ENCODE measurements at regions not wholly inside any gene's neighbourhood (a gene's known extent, or its start where the extent isn't known, plus 50 kb on each side); places are given as distances from the start of the nearest gene placed in this dataset.
"Not testable (repeated sequence)": the region's sequence is repeated elsewhere in the genome, so short reads cannot be mapped to it uniquely, and the experiment has no call there.

DNA sequence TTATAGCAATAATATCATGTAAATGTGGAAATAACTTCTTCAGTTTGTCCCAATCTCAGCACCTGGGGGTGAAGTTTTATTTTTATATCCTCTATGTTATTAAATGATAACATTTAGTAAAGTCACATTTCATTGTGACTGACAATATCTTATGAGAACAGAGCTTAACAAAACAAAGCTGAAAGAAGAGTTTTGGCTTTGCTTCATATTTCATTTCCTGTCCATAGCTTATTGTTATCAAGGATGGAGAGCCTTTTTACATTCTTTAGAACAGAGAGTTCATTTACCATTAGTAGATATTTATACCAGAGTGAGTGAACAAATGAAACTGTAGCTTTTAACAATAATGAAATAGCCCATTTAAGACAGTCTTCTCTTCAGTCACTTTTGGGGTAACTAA is 231.9 kb upstream of the SGK1 start:
- peak; percentile 3 for DNase-seq

DNA sequence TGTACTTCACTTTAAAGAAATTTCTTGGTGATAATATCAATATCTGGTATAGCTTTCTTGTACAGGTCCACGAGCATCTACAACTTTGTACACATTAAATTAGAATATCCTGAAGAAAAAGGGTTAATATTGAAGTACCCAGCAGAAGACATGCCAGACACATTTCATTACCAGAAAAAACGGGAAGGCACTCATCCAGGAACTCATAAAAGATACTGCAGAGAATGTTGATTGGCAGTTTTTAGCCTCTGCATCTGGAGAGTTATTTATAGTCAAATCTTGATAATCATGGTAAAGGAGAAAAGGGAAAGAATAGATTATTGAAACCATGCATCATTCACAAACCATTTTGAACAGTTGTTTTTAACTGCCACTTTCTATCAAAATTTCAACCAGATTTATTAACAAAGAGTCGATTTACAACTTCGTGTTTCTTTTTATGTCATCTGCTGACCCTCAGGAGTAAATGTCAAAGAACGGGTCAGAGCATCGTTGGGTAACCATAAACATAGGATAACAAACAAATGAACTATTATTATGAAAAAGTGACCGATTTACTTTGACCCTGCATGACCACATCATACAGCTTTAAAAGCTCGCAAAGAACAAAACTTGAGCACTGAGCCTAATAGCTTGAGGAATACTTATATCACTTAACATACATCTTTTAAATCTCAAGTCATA is 229.2 kb upstream of the SGK1 start:
- DNase-seq, result no peak

DNA sequence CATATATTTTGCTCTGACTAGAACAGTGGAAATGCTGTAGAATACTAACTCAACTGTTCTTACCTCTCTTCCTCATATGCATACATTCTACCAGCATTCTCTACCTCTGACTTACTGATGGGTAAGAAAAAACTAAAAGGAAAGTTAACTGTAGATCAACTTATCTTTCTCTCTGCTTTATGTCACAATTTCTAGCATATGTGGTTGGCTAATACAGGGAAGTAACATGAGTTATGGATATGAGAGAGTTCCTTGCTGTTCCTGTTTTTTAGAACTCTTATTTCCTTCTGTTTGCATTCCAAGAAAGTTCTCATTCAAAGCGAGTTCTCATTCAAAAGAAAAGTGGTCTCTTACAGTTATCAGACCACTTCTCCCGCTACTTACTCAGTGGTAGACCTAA is 226.8 kb upstream of the SGK1 start:
- DNase-seq, result no peak

DNA sequence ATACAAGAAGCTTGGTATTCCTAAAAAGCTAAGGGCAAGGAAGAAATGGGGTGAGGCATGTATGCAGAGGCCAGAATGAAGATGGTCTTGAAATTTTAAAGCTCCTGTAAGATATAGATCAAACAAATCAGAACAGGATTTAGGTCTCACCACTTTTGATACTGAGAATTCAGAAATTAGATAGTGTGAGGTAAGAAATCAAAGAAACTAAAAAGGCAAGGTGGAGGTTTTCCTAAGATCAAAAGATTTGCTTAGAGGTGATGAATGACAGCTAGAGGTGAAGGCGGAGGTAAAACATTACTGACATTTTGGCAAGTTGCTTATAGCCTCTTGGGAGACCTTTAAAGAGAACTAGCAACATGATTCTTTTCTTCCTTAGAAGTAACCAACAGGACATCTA is 225.2 kb upstream of the SGK1 start:
- no peak for DNase-seq

DNA sequence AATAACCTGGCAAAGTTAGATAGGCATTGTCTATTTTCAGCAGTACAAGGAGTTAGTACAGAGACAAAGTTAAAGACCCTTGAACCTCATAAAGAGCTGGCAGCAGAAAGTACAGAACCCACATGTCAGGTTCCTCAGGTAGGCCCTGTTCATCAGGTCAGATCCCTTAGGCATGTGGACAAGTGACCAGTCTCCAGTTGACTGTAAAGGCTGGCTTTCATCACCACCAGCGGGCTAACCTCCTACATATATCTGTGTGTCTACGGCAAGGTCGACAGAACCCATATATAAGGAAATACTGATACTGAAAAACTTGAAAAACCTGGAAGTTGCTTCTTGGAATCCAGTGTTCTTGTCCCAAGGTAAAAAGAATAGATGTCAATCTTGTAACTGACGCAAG is 223.1 kb upstream of the SGK1 start:
- no peak for DNase-seq

DNA sequence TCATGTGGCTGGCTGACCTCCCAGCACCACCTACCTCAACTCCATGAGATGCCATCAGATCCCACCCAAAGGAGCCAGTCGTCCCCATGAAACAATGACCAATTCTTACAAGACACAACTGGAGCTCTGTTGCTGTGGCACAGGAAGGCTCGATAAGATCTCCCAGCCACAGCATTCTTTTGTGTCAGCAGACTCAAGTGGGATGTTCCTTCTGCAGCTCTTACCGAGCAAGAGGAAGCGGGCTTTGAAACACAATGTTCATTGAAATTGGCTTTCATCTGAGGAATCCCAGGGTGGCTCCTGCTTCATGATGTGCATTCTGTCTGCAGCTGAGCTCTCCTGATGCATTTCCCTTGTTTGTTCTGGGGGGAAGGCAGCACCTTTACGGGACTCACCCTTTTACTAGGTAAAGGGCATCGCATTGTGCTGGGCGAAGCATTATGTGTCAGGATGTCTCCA is 222.0 kb upstream of the SGK1 start:
- DNase-seq, result no peak

DNA sequence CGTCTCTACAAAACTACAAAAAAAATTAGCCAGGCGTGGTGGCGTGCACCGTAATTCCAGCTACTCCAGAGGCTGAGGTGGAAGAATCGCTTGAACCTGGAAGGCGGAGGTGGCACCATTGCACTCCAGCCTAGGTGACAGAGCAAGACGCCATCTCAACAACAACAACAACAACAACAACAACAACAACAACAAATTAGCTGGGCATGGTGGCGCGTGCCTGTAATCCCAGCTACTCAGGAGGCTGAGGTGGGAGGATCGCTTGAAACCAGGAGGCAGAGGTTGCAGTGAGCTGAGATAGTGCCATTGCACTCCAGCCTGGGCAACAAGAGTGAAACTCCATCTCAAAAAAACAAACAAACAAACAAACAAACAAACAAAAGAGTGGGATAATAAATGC is 219.9 kb upstream of the SGK1 start:
- not testable (repeated sequence) for DNase-seq

DNA sequence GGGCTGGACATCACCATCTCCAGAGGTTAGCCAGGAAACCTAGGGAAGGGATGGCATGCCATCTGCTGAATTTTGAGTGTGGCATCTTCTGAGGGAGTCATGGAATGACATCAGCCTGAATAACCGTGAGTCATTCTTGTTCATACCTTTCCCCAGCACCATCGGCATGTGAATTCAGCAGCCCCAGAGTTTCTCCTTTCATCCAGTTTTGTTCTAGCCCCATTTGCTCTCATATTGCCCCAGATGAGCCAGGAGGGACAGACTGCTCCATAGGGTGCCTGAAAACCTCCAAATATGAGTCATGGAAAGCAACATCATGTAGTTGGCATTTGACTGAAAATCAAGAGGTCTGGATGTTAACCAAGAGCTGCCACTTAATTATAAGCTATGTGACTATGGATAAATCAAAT is 219.2 kb upstream of the SGK1 start:
- DNase-seq, result peak; percentile 96

DNA sequence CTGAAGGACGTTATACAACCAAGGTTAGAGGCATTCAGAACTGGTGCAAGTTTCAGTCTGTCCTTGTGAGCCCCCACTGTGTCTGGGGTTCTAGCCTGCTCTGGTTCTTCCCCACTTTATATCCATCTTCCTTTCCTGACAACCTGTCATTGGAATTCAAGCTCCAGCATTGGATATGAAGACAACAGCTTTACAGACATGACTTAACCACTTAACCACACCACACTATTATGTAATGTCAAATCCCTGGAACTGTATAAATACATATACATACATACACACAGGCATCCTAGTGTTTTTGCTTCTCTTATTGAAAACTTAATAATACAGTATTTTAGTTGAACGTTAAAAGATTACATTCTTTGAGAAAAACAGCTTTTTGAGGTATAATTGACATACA is 217.9 kb upstream of the SGK1 start:
- DNase-seq, result peak; percentile 60

DNA sequence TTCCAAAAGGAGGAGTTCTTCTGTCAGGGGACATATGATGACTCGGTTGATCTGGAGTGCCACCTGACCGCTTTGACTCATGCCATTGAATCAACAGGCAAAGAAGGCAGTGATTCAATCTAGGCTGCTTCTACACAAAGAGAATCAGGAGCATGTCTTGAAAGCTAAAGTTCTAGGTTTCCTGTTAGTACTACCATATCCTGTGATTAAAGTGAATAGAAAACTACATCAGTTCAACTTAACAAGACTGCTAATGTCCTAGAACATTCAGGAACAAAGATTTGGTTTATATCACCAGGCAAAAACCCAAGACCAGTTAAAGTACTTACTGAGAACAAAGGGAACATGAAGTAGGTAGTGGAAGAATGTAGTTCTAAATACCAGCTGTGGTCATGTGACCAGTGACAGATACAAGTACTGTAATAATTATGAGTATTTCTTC is 216.8 kb upstream of the SGK1 start:
- peak; percentile 27 for DNase-seq

DNA sequence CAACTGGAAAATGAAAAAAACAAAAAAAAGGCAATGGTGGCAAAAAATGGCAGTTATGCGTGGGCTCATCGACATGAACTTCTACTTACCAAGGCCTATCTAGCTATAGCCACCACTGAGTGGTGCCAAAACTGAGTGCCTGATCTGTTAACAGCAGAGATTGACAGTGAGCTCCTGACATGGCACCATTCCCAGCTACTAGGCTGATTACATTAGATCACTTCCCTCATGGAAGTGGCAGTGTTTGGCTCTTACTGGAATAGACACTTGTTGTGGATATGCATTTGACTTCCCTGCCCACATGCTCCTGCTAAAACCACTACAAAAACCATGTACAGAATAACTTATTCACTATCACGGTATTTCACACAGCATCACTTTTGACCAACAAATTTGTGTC is 216.1 kb upstream of the SGK1 start:
- no peak for DNase-seq

DNA sequence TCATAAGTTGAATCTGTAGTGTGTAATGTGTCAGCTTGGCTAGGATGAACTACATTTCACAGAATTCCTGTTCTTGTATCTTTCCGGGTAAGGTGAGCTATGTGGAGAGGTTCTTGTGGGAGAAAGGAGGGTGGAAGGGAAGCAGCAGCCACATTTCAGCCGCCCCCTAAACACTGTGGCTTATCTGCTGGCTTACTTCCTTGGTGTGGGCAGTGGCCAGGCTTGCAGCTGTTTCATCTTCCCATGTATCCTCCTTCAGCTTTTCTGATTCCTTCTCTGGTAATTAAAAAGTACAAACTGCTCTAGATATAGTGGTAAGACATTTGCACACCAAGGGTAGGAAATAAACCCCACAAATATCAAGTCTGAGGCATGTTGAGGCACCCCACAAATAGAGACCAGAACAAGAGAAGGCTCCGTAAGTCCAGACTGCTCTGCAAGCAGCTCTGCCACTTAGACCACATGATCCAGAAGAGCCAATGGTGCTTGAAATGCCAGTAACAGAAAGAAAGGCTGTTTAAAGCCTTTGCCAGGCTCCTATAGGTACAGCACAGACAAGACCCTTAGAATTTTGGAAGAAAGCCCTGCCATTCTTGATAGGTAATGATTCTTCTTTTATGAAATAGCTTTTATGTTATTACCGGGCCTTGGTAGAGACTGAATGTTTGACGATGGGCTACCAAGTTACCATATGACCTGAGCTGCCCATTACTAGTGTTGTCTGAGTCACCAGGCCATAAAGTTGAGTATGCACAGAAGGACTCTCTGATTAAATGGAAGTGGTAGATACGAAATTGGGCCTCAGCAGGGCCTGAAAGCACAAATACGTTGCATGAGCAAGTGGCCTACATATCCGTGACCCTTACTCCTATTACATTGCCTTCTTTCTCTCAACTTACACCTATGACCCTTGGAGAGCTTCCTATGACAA is 215.0 kb upstream of the SGK1 start:
- peak; percentile 42 for DNase-seq

DNA sequence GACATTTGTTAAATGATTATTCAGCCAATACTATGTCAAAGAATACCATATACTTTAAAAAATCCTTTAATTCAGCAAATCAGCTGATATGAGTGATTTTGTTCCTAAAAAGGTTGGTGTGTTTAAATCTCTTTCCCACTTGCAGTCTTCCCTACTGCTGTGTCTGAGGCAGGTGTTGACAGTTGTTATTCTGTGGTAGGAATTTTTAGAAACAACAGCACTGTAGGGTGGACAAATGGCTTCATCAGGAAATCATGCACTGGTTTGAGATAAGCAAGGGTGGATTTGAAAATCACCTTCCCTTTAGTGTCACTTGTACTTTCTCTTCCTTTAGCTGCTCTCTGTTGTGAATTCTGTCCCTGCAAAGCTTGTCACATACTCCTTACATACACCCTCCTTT is 213.7 kb upstream of the SGK1 start:
- no peak for DNase-seq

DNA sequence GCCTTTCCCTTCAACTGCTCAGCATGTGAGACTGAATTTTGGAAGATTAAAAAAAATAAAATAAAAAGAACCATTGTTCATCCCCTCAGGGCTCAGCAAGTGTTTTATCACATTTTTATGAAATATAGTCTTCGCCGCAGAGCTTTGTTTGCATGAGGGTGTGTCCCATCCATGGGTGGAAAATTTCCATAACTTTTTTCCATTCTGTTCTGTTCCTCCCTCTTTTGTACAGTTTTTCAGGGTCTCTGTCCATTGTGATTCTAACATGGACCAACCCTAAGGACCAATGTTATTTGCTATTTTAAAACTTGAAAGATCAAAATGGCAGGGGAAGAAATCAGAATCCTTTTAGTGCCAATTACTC is 213.3 kb upstream of the SGK1 start:
- no peak for DNase-seq

DNA sequence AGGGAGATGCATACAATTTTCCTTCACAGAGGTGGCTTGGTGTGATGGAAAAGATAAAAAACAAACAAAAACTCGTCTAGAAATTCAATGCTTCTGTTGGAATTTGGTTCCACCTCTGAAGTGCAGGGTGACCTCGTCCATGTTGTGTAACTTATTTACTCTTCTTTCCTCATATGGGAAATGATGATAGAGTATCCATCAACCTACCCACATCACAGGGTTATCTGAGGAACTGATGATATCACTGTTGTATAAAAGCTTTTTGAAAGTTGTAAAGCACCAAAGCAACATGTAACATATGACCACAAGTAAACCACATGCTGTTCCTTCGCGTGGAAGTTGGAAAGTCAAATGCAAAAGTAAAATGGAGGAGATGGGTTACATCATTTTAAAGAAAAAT is 212.0 kb upstream of the SGK1 start:
- peak; percentile 79 for DNase-seq

DNA sequence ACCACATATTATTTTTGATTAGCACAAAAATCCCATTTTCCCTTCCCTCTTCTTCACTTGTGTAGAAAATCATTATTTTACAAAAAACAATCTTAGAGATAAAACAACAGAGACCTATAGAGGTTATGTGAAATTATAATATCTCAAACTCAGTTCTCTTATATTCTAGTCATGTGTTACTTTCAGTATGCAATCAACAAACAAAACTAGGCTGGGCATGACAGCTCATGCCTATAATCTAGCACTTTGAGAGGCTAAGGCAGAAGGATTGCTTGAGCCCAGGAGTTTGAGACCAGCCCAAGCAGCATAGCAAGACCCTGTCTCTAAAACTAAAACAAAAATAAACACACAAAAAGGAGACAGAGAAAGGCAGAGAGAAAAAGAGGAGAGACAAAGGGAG is 211.4 kb upstream of the SGK1 start:
- DNase-seq, result no peak

DNA sequence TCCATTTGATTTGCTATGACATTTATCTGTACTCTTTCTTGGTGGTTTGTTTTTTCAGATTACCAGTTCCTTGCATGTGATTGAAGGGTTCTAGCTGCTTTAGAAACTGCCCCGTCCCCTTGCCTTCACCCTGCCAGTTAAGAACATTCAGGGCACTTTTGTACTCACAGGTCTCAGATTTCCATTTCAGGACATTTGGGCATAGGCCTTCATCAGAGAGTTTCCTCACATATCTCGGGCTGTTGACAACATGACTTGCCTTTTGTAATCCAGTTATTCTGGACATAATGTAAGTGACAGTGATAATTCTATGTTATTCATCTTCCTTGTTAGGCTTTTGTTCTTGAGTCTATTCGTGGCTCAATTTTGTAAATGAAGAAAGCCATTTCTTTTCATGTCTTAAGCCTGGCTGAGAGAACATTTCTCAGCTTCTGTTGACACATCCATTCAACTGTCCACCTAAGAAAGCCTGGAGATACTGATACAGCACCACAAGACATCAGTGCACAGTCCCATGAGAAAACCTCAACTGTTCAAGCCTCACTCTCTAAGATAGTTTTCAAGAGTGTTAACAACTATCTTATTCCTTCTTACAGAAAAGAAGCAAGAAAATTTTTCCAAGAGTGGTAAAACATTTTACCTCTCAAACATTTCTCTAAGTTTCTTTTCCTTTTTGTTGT is 209.3 kb upstream of the SGK1 start:
- peak; percentile 10 for DNase-seq

DNA sequence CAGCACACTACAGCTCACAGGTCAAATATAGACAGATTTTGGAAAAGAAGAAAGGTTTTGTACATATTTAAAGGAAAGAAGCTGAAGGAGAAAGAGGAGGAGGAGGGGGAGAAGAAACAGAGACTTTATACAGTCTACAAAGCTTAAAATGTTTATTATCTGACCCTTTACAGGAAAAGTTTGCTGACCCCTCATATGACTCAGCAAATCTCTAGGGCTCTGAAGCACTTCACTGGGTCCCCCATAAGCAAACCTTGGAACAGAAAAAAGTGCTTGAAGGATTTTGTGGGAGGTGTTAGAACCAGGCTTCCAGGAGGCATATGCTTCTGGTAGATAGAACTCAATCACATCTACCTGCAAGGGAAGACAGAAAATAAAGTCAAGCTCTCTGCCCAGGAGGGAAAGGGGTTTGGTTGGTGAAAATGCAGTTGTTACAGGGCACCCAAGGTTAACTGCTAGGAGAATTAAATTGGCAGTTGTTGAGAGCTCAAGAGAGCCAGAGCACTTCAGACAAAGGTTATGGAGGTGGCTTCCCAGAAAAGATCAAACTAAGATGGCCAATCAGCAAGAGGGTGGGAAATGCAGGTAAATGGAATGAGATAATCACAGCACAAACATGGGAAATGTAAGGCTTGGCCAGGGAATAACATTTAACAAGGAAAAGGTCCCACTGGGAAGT is 207.4 kb upstream of the SGK1 start:
- no peak for DNase-seq

DNA sequence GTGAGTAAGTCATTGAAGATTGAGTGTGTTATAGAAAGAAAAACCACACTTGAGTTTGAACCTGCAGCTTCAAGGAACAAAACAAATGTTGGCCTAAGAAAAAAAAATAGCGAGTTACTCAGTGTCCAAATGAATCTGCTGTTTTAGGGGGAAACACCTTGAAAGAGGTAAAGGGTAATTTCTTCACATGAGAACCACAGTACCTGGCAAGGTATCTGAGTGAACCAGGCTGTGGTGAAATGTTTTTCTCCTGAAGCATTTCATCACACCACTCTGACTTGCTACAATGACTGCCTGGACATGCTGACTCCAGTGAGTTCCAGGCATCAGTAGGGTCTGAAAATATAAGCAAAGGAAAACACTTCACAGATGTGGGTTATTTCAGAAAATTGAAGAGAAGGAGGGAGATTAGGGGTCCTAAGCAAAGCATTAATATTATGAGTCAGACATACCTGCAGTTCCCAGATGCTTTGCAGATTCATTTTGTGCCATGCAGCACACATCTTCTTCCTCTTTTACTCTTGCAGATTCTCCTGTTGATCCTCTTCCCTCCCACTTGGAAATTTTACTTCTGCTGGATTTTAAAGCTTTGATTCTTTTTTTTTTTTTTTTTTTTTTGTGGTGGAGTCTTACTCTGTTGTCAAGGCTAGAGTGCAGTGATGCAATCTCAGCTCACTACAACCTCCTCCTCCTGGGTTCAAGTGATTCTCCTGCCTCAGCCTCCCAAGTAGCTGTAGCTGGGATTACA is 206.2 kb upstream of the SGK1 start:
- no peak for DNase-seq

DNA sequence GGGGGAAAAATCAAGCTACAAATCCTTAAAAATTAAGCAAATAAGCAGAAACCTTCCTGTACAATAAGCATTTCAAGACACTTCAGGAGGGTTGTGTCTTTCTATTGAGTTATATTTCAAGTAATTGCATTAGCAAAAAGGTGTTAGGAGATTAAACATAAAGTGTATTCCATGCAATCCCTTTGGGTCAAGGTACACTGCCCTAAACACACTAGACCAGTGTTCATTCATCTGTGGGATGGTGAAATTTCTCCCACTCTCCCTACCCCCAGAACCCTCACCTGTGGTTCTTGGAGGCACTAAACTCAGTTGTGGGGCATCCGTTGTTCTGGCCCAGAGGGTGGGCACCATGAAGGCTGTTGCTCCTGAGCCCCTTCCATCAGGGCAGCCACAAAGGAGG is 205.1 kb upstream of the SGK1 start:
- no peak for DNase-seq

DNA sequence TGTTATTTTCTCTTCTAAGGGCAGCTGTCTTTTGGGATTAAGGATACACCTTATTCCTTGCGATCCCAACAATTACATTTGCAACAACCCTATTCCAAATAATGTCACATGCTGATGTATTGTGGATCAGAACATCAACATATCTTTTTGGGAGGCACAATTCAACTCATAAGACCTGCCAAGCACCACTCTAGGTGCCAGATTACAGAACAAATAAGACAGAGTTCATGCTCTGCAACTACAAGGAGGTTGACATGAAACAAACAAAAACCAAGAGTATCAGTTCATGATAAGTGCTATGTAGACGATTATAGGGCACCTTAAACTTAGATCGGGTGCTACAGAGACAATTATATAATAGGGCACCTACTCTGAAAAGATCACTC is 203.2 kb upstream of the SGK1 start:
- DNase-seq, result no peak
